Brain pericyte (primary cell): ENCODE measurements at regions not wholly inside any gene's neighbourhood (a gene's known extent, or its start where the extent isn't known, plus 50 kb on each side); places are given as distances from the start of the nearest gene placed in this dataset.
"Not testable (repeated sequence)": the region's sequence is repeated elsewhere in the genome, so short reads cannot be mapped to it uniquely, and the experiment has no call there.

ENCODE experiments used
- DNase-seq: peaks from one replicate; pipeline ENCODE4 v3.0.0-alpha.2; 2012; ENCODE audit warnings: low read depth, low spot score

DNA sequence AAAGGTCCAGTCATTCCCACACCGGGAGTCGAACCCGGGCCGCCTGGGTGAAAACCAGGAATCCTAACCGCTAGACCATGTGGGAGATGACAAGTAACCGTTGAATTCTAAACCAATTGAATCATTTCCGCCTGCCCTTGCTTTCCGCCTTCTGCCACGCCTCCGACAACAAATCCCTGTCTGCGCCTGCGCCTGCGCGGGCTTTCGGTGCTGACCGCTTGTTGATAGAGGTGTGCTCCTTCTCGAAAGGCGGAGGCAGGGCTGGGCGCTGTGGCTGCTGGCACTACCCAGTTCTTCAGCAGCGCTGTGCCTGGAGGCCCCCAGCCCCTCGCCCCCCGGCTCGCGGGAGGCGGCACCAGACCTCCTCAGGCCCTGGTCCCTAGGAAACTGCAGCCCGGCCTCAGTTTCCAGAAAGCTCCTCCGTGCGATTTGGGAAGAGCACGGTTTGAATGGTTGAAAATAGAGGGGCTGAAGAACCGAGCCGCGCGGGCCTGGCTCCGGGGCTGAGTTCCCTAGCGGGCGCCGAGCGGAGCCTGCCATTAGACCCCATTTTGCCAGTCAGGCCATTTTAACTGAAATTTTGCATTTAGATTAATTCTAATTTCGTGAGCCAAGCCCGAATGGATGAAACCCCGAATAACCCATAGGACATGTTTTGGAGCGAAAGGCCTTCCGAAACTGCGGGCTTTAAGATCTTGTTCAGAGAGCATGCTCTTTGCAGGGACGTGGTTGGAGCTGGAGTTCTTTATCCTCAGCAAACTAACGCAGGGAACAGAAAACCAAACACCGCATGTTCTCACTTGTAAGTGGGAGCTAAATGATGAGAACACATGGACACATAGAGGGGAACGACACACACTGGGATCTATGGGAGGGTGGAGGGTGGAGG lies 219.3 kb upstream of the ATP10A start:
- peak; percentile 86 for DNase-seq

DNA sequence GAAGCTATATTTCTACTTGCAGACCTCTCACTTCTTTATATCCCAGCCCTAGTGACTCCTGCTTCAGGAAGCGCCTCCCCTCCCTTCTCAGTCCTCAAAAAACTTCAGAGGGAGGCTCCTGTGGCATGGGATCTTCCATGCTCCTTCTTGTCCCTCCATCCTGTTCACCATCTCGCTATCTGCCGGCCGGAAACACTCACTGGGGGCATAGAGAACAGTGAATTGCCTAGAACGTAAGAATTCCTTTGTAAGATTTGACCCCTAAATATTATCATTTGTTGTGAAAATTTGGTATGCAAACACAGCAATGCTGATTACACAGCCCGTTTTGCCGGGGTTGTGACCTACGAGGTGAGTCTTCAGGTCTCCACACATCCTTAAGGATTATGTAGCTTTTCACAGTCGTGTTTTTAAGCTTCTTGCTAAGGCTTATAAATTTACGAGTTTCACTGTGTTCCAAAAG lies 218.7 kb upstream of the ATP10A start:
- no peak for DNase-seq

GRCh38 chr15:26075770-26076169 lies 212.6 kb upstream of the ATP10A start:
- no peak for DNase-seq

GRCh38 chr15:26073430-26074333 lies 210.6 kb upstream of the ATP10A start:
- no peak for DNase-seq

DNA sequence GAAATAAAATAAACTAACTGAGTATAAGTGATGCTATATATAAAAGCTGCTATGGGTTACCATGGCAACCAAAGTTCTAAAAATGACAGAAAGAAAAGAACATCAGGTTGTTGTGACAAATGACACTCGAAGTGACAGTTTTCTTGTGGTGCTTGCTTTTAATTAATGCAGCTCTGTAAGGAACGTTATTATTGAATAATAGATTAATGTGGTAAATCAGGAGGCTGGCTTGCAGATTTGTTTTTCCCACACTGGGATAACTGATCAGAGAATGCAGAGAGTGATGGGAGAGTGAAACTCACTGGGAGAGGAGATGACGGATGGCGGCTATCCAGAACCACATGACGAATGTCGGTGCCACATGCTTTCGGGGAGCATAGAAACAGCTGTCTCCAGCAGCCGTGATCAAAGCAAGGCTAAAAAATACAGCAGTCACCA lies 207.0 kb upstream of the ATP10A start:
- no peak for DNase-seq

- DNase-seq: no peak
Observed at GRCh38 chr15:26069231-26069641, 206.1 kb upstream of the ATP10A start.

DNA sequence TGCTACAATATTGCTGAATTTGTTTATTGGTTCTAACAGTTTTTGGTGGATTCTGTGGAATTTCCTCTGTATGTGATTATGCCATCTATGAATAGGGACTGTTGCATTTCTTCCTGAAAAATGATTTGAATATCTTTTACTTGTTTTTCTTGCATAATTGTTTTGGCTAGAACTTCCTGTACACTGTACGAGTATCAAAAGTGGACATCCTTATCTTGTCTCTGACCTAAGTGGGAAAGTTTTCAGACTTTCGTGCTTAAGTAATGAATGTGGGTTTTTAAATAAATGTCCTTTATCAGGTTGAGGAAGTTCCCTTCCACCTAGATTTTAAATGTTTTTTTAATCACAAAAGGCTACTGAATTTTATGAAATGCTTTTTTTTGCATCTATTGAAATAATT lies 203.8 kb upstream of the ATP10A start:
- no peak for DNase-seq

- DNase-seq: no peak
Observed at GRCh38 chr15:26065723-26066122, 202.6 kb upstream of the ATP10A start.

GRCh38 chr15:26061248-26061647 lies 198.1 kb upstream of the ATP10A start:
- DNase-seq: no peak

DNA sequence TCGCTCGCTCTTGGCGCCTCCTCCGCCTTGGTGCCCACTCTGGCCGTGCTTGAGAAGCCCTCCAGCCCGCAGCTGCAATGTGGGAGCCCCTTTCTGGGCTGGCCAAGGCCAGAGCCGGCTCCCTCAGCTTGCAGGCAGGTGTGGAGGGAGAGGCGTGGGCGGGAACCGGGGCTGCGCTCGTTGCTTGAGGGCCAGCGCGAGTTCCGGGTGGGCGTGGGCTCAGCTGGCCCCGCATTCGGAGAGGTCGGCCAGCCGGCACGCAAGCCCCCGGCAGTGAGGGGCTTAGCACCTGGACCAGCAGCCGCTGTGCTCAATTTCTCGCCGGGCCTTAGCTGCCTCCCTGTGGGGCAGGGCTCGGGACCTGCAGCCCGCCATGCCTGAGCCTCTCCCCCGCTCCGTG lies 193.6 kb upstream of the ATP10A start:
- not testable (repeated sequence) for DNase-seq

GRCh38 chr15:26051761-26052675 lies 188.9 kb upstream of the ATP10A start:
- no peak for DNase-seq

- no peak for DNase-seq
Observed at GRCh38 chr15:26050984-26051383, 187.9 kb upstream of the ATP10A start.

- no peak for DNase-seq
Observed at GRCh38 chr15:26049900-26050657, 187.0 kb upstream of the ATP10A start.

GRCh38 chr15:26048669-26049068 lies 185.5 kb upstream of the ATP10A start:
- DNase-seq: no peak

DNA sequence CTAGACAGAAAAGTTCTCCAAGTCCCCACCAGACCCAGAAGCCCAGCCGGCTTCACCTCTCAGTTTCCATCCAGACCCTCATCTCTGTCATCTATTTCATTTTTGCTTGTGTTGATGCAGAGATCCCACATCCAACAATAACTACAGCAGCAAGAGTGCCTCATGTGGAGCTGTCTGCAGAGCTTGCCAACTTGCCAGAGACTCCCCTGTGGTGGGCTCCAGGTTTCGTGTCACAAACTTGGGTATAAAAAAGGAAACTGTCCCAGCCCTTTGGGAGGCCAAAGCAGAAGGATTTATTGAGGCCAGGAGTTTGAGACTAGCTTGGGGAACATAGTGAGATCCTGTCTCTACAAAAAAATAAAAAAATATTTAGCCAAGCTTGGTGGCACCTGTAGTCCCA lies 182.4 kb upstream of the ATP10A start:
- no peak for DNase-seq

DNA sequence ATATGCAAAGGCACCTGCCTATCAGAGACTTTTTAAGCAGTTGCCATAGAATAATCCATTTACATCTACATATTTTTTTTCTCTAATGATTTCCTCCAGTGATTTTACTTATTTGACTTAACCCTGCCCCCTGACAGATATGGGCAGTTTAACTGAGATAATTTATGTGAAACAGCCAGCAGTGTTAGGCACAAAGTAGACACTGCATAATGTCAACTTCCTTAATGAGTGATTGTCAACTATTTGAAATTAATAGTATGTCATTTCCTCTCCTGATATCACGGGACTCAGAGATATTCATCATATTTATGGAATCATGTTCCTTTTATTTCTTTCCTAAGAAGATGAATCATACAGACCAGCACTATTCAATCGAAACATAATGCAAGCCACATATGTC lies 179.9 kb upstream of the ATP10A start:
- DNase-seq: no peak

GRCh38 chr15:26038693-26039092 lies 175.6 kb upstream of the ATP10A start:
- DNase-seq: no peak

DNA sequence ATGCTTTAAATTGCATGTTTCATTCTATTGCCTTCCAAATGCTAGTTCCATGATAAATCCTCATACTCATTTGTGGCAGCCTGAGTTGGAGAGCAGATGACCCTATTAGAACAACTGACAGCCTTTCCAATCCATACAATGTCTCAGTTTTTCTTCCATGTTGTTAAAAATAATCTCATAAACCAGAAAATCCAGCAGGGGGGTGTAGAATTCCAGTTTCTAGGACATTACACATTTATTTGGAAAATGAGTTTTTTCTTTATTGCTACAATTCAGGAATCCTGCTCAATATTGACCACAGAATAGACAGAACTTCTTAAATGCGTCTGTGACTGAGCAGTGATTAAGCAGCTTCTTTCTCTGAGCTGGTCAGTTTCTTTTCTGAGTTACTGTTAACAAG lies 174.2 kb upstream of the ATP10A start:
- DNase-seq: no peak

GRCh38 chr15:26033493-26033892 lies 170.4 kb upstream of the ATP10A start:
- no peak for DNase-seq

GRCh38 chr15:26032162-26032846 lies 169.2 kb upstream of the ATP10A start:
- DNase-seq: no peak
